ENCODE measurements at regions not wholly inside any gene's neighbourhood (a gene's known extent, or its start where the extent isn't known, plus 50 kb on each side); places are given as distances from the start of the nearest gene placed in this dataset.
"Not testable (repeated sequence)": the region's sequence is repeated elsewhere in the genome, so short reads cannot be mapped to it uniquely, and the experiment has no call there.

DNA sequence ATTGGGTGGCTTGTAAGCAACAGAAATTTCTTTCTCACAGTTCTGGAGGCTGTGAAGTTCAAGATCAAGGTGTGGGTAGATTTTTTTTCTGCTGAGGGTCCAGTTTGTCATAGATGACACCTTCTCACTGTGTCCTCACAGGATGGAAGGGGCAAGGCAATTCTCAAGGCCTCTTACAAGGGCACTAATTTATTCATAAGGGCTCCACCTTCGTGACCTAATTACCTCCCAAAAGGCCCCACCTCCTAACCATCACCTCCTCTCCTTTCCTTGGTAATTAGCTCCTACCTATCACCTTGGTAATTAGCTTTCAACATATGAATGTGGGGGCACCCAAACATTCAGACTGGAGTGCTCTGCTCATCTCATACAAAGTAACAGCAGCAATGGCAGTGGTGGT is 92.3 kb upstream of the CD44 start:
- no peak for DNase-seq (ENCODE audit: low spot score)

DNA sequence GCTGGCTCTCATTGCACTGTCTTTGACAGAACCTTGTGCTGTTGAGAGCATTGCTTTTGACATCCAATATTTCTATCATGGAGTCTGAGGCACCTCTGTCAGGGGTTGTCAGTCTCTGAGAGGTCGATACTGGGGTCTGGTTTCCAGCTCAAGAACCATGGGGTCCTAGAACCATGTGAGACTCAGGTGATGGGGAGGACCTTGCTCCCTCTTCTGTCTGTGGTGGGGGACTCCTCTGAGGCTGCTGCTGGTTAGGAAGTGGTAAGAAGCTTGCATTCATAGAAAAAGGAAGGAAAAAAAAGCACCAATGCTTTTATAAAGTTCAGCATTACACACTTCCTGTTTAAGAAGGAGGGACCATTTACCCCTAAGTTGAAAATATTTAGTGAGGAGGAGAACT is 91.8 kb upstream of the CD44 start:
- no peak for DNase-seq (ENCODE audit: low spot score)

DNA sequence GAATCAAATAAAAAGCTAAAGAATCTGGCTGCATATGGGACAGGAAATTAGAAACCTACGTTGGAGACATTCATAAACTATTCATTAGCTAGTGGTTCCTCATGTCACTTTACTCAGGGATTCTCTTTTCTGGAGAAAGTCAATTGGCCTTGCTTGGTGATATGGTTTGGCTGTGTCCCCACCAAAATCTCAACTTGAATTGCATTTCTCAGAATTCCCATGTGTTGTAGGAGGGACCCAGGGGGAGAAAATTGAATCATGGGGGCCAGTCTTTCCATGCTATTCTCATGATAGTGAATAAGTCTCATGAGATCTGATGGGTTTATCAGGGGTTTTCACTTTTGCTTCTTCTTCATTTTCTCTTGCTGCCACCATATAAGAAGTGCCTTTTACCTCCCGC is 91.2 kb upstream of the CD44 start:
- DNase-seq (ENCODE audit: low spot score): no peak

DNA sequence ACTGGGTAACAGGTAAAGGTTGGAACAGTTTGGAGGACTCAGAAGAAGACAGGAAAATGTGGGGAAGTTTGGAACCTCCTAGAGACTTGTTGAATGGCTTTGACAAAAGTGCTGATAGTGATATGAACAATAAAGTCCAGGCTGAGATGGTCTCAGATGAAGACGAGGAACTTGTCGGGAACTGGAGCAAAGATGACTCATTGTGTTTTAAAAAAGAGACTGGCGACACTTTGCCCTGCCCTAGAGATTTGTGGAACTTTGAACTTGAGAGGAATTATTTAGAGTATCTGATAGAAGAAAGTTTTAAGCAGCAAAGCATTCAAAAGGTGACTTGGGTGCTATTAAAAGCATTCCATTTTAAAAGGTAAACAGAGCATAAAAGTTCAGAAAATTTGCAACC is 90.6 kb upstream of the CD44 start:
- DNase-seq (ENCODE audit: low spot score): not testable (repeated sequence)

DNA sequence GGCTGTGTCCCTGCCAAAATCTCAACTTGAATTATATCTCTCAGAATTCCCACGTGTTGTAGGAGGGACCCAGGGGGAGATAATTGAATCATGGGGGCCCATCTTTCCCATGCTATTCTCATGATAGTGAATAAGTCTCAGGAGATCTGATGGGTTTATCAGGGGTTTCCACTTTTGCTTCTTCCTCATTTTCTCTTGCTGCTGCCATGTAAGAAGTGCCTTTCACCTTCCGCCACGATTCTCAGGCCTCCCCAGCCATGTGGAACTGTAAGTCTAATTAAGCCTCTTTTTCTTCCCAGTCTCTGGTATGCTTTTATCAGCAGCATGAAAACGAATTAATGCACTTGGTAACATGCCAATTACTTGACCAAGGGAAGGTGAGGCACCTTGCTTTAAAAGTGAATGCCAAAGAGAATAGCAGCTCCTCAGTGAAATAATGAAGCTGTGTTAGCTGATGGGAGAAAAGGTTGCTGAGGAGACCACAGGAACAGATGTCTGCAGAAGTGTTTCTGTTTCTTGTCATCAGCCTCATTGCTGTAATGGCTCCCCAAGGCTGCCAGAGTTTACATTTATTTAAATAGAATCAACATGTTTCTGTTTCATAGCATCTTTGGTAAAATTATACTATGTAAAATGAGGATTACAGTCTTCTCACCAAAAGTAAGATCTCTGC is 89.0 kb upstream of the CD44 start:
- no peak for DNase-seq (ENCODE audit: low spot score)

DNA sequence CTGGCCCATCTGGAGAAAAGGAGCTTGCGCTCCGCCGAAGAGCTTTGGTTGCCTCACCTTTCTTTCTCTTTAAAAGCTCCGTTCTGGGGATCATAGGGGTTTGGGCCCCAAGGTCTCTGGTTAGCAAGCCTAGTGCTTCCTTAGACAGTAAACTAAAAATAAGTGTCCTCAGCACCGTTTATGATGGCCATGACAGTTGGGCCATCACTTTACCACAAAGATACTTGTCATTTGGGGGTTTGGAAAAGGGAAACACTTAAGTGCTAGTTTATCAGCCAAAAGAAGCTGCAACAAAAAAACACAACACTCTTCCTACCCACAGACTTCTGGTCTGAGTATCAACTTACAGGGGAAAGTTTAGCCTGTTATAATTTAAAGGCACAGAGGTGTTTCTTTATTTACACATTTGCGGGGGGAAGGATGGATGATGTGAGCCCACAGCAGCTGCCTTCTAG is 88.4 kb upstream of the CD44 start:
- DNase-seq (ENCODE audit: low spot score): no peak

DNA sequence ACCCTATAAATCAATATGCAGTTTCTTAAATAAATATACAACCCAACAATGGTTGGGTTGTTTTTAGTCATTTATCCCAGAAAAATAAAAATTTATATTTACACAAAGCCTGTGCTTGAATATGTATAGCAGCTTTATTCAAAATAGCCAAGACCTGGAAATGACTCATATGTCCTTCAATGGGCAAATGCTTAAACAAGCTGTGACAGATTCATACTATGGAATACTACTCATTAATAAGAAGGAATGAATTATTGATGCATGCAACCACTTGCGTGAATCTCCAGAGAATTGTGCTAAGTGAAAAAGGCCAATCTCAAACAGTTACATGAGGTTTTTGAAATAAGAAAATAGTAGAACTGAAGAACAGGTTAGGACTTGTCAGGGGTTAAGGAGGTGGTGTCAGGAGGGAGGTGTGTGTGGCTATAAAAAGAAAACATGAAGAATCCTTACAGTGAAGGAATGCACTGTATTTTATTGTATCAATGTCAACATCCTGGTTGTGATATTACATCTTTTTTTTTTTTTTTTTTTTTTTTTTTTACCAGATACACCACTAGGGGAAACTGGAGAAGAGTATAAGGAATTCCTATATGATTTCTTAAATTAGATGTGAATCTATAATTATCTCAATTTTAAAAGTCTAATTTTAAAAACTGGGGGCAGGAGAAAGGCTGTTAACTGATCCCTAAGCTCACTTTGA is 82.4 kb upstream of the CD44 start:
- DNase-seq (ENCODE audit: low spot score): no peak

DNA sequence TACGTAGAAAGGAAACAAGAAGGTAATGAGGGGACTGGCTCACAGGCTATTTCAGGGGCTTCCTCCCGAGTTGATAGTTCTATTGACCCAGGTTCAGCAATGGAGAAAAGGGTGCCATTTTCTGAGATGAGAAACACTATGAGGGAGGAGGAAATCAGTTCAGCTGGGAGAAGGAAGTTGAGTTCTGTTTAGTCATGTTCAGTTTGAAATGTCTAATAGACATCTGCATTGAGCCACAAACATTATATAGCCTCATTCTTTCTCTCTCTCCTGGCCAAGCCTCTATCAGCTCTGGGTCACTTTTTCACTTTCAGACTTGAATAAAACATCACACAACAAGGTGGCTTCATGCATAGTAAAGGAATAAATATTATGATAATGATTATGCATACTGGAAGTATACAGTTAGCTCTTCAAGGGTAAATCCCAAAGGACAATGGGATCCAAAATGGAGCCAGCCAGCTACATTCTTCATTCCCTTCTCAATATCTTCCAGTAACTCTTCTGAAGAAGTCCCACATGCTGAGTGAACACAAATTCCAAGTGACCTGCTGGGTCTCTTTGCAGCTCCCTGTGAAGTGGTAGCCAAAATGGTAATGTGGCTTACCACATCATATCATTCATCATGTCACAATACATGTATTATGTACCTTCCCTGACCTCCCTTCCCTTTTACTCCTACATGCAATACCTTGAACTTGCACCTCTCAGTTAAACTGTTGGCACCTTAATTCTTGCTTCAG is 80.9 kb upstream of the CD44 start:
- no peak for DNase-seq (ENCODE audit: low spot score)

DNA sequence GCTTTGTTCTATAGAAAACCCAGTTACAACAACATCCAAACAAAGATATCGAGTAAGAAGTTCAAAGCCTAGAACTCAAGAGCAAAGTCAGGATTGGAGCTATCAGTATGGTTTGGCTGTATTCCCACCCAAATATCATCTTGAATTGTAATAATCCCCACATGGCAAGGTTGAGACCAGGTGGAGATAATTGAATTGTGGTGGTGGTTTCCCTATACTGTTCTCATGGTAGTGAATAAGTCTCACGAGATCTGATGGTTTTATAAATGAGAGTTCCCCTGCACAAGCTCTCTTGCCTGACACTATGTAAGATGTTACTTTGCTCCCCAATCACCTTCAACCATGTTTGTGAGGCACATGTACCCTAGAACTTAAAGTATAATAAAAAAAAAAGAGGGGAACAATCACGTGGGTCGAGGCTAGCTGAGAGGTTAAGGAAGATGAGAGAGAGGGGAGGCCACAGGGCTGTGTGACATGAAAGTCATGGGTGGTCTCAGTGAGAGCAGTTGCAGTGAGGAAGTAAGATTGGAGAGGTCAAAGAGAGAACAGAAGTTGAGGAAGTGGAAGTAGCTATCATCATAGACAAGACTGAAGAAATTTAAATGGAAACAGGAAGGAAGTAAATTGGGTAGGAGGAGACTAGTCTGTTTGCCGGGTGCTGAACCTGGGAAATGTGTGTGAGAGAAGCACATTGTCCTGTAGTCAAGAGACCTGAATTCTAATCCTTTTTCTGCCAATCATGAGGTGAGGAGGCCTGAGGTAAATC is 80.1 kb upstream of the CD44 start:
- no peak for DNase-seq (ENCODE audit: low spot score)

DNA sequence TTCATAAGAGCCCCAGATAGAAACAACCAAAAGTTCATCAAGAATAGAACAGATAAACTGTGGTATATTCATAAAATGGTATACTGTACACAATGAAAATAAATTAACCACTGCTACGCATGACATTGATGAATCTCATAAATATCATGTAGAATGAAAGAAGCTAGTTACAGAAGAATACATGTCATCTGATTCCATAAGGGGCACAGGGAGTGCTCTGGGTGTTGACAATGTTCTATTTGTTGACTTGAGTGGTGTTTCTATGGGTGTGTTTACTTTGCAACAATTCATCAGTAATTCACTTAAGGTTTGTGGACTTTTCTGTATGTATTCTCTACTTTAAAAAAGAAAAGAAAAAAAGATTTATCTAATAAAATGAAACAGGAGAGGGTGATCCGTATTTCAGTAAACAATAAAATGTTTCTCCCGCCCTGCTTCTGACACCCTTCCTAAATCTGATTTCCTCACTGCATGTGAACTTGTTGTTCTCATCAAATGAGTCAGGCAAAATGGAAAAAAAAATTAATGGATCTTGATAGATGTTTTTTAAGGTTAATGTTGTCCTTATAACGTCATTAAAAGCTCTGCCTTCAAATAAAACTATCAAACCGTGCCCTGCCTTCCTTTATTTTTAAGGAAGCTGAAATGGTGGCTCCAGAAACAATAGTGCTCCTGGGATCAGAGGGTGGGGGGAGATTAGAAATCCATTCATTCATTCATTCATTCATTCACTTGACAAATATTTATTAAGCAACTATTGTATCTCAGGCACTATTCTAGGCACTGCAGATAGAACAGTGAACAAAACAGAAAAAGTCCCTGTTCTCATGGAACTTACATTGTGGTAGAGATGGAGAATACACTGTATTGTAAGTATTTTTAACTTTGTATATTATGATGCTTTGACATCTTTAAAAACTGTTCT is 77.2 kb upstream of the CD44 start:
- no peak for DNase-seq (ENCODE audit: low spot score)

DNA sequence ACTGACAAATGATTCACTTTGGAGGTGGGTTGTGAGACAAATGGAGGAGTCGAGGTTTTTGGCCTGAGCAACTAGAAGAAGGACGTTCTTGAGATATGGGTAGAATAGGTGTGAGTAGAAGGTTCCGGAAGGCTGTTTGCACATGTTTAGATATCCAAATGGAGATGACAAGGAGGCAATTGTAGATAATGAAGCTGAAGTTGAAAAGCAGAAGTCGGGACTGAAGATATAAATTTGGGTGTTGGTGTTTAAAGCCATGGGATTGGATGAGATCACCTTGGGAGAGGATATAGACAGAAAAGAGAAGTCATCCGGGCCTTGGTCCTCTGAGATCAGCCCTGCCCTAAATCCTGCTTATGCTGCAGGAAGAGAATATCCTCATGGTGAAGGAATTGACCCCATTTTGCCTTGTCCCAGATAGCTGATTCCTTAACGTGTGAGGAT is 75.5 kb upstream of the CD44 start:
- DNase-seq (ENCODE audit: low spot score): no peak

DNA sequence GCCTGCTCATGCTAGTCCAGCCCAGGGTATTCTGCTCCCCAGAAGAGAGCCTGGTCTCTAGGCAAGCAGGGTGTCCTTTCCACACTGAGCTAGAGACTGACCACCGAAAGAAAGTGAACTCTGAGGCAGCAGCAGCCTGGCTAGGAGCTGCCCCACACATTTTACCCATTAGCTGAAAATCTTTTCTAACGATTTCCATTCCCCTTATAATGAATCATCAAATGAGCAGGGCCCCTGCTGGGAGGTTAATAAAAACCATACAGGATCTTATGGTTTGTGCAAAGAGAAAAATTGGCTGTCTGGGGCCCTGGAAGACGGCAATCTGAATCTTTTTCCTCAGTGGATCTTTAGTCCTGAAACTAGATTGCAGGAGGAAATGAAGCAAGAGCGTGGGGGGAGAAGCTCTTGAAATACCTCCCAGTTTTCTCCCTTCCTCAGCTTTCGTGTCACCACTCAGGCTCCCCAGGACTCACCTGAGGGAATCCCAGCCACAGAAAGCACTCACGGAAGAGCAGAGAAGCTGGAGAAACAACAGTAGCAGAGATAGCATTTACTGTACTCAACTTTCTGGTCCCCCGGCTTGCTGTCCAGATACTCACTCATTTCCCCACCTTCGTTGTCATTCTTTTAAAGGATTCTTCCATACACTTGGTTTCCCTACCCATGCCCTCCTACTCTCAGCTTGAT is 74.7 kb upstream of the CD44 start:
- no peak for DNase-seq (ENCODE audit: low spot score)

DNA sequence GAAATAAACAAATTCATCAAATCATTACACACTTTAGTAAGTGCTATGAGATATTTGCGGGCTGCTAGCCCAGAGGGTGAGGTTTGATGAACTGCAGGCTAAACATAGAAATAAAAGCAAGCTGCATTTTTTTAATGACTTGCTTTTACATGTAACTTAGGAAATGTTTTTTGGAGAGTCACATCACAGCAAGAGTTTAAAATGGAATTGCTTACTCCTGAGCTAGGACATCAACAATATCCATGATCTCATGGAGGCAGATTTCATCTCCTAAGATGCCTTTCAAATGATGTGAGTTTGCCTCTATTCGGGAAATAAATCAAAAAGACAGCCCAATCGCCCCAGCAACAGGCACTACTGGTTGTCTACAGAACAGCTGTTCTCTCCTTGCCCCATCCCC is 73.4 kb upstream of the CD44 start:
- DNase-seq (ENCODE audit: low spot score): no peak

DNA sequence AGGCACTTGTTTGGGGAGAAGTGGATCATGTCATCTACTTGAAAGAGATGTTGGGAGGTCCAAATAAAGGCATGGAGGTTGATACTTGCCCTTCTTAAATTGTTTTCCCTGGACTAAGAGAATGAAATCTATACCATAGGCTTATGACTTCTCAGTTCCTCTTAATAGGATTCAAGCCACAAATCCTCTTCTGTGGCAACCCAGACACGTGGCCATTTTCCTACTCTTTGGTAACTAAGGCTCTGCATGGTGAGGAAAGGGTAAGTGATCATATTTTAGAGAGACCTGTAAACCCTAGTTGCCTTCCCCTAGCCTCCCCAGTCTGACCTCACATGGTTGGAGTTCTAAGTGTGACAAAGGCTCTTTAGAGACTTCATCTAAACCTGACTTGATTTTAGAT is 72.9 kb upstream of the CD44 start:
- no peak for DNase-seq (ENCODE audit: low spot score)

DNA sequence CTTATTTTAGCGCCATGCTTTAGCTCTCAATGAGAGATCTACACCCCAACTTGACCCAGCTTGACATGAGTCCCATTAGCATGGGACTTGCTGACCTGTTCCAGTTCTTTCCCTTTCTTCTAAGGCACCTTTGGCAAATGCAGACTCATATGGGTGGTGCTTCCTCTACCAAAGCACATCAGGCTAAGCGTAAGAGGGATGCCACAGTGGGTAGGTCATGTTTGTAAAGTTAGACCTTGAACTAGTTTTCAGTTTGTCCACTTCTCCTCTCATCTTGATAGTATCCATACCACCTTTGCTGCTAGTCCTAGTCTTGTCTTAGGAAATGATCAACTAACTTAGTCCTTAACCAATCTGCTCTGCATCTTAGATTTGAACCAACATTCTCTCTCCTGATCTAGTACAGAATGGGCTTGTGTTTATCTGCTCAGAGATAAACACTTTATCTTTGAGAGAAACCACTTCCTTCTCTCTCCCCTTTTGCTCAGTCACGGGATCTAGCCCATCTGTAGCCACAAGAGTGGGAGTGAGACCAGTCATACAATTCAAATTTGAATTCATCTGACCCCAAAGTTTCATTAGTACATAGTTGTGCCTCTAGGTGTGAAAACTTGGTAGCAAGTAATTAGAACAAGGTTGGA is 72.1 kb upstream of the CD44 start:
- no peak for DNase-seq (ENCODE audit: low spot score)

DNA sequence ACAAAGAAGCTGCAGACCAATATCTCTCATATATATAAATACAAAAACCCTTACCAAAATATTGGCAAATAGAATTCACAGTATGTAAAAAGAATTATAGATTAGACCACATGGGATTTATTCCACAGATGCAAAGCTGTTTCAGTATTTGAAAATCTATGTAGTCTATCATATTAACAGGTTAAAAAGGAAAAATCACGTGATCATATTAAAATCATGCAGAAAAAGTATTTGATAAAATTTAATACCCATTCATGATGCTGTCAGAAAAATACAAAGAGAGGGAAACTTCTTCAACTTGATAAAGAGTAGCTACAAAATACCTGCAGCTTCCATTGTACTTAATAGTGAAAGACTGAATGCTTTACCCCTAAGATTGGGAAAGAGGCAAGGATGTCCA is 67.2 kb upstream of the CD44 start:
- no peak for DNase-seq (ENCODE audit: low spot score)

DNA sequence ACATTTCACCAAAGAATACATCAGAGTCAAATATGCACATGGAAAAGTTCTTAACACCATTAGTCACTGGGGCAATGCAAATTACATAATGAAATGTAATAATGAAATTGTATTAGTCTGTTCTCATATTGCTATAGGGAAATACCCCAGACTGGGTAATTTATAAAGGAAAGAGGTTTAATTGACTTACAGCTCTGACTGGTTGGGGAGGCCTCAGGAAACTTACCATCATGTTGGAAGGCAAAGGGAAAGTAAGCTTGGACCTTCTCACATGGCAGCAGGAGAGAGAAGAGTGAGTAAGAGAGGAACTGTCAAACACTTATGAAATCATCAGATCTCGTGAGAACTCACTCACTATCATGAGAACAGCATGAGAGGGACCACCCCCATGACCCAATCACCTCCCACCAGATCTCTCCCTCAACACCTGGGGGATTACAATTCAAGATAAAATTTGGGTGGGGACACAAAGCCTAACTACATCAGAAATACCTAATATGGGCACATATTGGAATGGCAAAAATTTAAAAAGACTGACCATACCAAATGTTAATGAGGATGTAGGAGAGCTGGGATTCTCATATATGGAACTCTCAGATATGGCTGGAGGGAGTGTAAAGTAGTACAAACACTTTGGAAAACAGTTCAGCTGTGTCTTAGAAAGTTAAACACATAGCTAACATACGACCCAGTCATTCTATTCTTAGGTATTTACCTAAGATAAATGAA is 65.1 kb upstream of the CD44 start:
- DNase-seq (ENCODE audit: low spot score): no peak

DNA sequence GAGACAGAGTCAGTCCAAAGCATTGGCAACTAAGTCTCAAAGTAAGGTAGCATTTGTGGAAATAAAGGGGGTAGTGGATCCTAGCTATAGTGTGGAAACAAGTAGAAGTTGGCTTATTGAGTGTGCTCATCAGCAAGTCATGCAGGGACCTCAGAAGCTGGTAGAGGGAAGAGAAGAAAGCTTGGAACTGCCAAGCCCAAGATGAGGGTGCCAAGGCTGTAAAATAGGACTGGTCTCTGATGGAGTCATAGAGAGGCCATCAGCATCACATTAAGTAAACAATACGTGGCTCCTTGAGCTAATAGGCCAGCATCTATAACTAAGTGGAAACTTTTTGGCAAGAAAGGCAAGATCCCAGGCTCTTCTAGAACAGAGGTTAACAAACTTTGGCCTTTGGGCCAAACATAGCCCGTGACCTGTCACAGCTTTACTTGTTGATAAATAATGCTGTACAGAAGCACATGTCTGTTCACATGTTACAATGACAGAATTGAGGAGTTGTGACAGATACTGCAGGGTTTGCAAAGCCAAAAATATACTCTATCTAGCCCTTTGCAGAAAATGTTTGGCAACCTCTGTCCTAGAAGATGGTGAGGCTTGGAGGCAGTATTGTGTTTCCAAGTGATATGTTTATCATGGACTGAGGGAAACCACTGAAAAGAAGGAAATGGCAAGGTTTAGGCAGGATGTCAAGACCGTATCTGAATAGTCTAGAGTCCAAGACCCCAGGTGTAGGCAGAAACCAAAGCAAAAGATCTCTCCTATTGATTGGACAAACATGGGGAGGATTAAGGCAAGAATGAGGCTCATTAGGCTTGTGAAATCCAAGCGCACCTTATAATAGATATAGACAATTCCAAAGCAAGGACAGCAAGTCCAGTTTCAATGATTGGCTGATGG is 62.5 kb upstream of the CD44 start:
- DNase-seq (ENCODE audit: low spot score): no peak

Measured in putamen (tissue), 1 donor.